GM19463 (cell line): ENCODE measurements at regions not wholly inside any gene's neighbourhood (a gene's known extent, or its start where the extent isn't known, plus 50 kb on each side); places are given as distances from the start of the nearest gene placed in this dataset.
"Not testable (repeated sequence)": the region's sequence is repeated elsewhere in the genome, so short reads cannot be mapped to it uniquely, and the experiment has no call there.

Experiments used
- ATAC-seq: cut with Tn5 transposase; IDR thresholded peaks from one replicate; pipeline ENCODE4 v1.9.1; 2021; ENCODE audit warnings: mild to moderate bottlenecking, moderate library complexity; ENCODE audit not compliant: unreplicated experiment

DNA sequence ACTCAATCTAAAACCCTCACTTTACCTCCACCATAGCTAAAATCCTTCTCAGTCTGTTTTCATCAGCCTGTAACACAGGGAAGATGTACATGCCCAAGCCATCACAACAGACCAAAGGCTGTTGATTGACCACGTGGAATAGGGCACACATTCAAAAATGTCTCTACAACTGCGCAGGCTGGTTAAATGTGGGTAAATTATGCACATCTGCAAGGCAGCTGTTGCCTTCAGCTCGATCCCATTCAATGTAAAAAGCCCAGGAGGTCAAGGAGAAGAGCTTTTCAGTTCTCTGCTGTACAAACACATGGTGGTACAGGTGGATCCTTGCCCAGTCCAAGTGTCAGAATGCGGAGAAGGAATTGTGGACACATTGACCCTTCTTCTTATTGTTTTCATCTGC is 354.0 kb downstream of the FLRT2 start:
- no peak for ATAC-seq

- no peak for ATAC-seq
These were observed 353.2 kb downstream of the FLRT2 start for GRCh38 chr14:85883101-85883500.

- no peak for ATAC-seq
These were observed 352.0 kb downstream of the FLRT2 start for GRCh38 chr14:85881935-85882334.

DNA sequence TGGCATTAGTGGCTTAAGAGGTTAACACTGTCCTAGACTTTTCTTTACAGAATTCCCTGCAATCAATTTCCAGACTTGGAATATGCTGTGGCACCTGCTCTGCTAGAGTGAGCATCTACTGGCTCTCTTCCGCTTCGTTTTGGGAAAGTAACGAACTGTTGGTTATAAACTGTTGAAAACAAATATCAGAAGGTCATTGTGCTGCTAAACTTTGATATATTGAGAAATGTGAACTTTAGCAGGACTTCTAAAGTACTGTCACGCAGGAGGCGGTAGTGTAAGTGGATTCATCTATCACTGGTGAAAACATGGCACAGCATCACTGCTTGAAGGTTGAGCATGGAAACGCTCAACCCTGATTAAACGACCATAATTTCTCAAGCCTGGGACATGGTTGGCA is 348.9 kb downstream of the FLRT2 start:
- no peak for ATAC-seq

DNA sequence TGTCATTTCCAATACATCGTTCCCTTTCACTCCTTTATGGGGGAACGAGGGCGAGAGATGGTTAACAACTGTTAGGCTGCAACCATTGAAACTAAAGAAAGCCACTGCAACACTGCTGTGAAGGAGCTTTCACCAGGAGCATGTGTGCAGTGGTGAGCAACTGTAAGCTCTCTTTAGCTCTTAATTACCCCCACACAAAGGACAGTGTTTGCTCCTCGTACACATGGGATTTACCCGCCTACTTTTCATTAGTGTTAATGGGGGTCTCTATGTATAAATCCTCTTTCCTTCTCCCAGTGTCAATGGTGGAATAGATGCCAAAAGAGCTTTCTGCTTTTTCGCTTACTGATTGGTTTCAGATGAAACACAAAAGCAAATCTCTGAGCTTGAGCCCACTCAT is 343.1 kb downstream of the FLRT2 start:
- ATAC-seq, result no peak

- no peak for ATAC-seq
These were observed 337.5 kb downstream of the FLRT2 start for GRCh38 chr14:85867450-85867849.

- ATAC-seq, result no peak
These were observed 335.8 kb downstream of the FLRT2 start for GRCh38 chr14:85865701-85866100.

- ATAC-seq, result no peak
These were observed 328.7 kb downstream of the FLRT2 start for GRCh38 chr14:85858634-85859033.

DNA sequence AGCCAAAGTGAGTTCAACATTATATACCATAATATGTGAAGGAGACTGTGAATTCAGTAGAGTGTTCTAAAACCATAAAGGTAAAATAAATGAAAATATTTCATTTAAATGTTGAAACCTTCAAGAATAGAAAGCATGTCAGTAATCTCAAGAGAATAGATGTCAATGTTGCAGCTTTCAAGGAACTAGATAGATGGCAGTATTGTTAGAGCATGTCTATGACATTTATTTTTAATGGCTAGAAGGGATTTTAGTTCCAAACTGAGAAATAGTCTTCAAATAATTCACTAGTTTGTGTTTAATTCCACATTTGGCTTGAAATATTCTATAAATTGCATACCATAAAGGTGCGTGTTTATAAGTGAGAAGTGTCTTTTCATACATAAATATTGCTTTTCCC is 326.5 kb downstream of the FLRT2 start:
- ATAC-seq, result no peak

DNA sequence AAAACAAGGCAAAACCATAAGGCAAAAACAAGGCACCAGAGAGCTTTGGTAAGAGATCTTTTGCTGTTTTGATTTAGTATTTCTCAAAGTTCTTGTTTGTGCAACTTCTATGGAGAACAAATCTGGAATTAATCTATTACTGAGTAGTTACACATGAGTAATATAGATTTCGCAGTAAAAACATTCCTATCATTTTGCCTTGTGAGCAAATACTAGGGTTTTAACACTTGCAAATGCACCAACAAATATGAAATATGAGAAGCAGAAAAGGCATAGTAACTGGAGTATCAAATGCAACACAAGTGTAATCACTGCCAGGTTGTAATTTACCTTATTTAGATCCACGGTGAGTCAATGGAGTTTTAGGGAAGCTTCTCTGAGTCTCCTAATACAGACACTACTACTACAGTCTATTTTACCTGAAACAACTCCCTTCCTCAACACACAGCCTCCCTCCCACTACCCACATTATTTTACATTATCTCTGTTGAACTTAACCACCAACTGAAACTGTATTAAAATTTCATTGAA is 324.1 kb downstream of the FLRT2 start:
- no peak for ATAC-seq

- ATAC-seq, result no peak
These were observed 323.0 kb downstream of the FLRT2 start for GRCh38 chr14:85852906-85853305.

GRCh38 chr14:85852123-85852522 is 322.2 kb downstream of the FLRT2 start:
- ATAC-seq, result not testable (repeated sequence)

GRCh38 chr14:85830549-85830948 is 300.6 kb downstream of the FLRT2 start:
- not testable (repeated sequence) for ATAC-seq

DNA sequence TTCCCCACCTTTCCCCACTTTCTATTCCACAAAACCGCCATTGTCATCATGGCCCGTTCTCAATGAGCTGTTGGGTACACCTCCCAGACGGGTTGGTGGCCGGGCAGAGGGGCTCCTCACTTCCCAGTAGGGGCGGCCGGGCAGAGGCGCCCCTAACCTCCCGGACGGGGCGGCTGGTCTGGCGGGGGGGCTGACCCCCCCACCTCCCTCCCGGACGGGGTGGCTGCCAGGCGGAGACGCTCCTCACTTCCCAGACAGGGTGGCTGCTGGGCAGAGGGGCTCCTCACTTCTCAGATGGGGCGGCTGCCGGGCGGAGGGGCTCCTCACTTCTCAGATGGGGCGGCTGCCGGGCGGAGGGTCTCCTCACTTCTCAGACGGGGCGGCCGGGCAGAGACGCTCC is 299.7 kb downstream of the FLRT2 start:
- ATAC-seq, result not testable (repeated sequence)

- no peak for ATAC-seq
These were observed 294.6 kb downstream of the FLRT2 start for GRCh38 chr14:85824526-85824925.

DNA sequence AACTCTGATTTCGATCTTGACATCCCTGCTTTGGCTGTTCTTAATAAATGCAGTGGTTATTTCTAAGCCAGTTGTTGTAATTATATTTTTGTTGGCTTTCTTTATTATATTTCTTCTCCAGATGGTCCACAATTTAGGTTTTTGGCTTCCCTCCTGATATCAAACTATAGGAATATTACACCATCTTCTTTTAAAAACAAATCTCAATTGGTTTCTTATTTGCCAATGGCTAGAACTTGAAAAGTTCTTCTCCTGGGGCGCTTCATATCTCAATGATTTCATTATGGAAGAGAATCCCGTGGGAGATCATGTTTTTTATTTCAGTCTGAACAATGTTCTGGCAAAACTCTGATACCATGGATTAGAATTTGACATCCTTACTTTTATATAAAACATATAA is 292.3 kb downstream of the FLRT2 start:
- ATAC-seq, result no peak

GRCh38 chr14:85817430-85817829 is 287.5 kb downstream of the FLRT2 start:
- no peak for ATAC-seq

GRCh38 chr14:85813040-85813439 is 283.1 kb downstream of the FLRT2 start:
- ATAC-seq, result no peak

DNA sequence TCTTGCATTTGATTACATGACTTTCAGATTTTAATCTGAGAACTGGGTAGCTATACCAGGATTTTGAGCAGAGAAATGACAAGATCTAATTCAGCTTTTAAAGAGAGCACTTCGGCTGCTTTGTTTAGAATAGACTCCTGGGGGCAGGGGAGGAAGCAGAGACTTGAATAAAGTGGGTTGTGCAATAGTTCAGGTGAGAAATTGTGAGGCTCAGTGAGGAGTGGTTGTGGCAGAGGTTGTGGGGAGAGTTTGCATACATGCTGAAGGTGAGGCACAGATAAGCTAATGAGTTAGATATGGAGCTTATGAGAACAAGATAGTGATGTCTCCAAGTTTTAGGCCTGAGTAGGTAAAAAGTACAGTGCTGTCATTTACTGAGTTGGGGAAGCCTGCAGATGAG is 281.4 kb downstream of the FLRT2 start:
- ATAC-seq, result no peak

DNA sequence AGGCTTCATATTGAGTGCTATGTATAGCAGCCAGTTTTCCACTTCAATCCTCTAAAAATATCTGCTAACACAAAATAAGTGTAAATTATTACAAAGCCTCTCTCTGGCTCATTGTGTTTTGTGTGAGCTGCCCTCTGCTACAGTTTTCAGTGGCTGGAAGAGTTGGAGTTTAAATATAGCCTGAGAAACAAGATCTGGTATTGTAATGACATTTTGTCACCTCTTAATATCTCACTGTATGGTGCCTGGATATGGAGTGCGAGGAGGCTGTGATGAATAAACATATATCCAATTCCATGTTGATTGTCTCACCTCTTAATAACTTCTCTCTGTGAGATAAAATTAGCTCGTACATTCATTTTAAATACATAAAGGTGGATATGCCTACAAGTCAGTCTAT is 269.7 kb downstream of the FLRT2 start:
- ATAC-seq, result no peak

GRCh38 chr14:85798856-85799255 is 268.9 kb downstream of the FLRT2 start:
- ATAC-seq, result no peak

GRCh38 chr14:85793533-85793932 is 263.6 kb downstream of the FLRT2 start:
- ATAC-seq, result no peak

- no peak for ATAC-seq
These were observed 259.6 kb downstream of the FLRT2 start for GRCh38 chr14:85789506-85789905.
